HG03095 (cell line): ENCODE measurements at regions not wholly inside any gene's neighbourhood (a gene's known extent, or its start where the extent isn't known, plus 50 kb on each side); places are given as distances from the start of the nearest gene placed in this dataset.

Source experiments
- ATAC-seq: cut with Tn5 transposase; IDR thresholded peaks from one replicate; pipeline ENCODE4 v1.9.1; 2021; ENCODE audit warnings: moderate library complexity; ENCODE audit not compliant: unreplicated experiment

DNA sequence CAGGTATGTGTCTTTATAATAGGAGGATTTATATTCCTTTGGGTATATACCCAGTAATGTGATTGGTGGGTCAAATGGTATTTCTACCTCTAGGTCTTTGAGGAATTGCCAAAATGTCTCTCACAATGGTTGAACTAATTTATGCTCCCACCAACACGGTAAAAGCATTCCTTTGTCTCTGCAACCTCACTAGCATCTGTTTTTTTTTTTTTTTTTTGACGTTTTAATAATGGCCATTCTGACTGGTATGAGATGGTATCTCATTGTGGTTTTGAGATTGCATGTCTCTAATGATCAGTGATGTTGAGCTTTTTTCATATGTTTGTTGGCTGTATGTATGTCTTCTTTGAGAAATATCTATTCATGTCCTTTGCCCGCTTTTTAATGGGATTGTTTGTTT is 144.9 kb upstream of the RGS17 start:
- ATAC-seq, result no peak

GRCh38 chr6:153272201-153272980 is 141.3 kb upstream of the RGS17 start:
- no peak for ATAC-seq

- no peak for ATAC-seq
Measured at GRCh38 chr6:153263489-153263888, 132.4 kb upstream of the RGS17 start.

GRCh38 chr6:153251326-153251725 is 120.2 kb upstream of the RGS17 start:
- no peak for ATAC-seq

DNA sequence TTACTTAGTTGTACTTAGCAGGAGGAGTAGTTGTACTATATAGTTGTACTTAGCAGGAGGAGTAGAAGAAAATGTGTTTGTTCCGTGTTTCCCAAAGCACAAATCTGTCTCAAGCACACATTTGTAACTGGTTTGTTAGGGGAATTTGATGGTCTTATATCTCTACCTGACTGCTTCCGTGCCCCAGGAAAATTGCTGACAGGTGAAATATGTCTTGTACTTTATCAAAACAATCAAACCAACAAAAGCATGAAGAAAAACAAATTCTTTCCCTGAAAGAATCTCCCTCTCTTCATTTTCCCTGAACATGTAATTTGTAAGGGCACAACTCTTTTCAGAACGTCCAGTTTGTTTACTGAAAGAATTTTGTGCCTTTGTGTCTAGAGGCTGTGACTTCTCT is 106.6 kb upstream of the RGS17 start:
- no peak for ATAC-seq

DNA sequence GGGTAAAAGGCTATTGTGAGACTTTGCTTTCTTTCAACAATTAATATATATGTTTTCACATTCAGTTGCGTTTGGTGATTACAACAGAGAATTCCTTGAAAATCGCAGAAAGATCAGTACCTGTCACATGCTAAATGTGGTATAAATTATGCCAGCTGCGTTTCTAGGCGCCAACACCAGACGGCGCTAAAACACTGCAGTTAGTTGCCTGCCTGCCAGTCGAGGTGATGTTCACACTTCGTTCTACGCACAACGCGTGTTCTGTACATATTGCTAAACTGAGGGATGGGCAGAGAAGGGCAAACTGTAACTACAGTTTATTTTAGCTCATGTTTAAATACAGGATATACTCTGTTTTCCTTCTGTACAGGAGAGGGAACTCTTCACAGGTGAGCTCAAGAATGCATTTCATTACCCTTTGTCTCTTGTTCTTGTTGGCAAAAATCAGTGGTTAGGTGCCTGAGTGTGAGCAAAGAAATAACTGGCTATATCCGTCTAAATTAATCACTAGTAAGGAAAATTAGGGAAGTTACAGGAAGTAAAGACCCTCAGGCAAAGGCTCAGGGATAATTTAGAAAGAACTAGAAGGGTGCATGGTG is 100.1 kb upstream of the RGS17 start:
- ATAC-seq, result no peak

GRCh38 chr6:153218184-153218792 is 87.2 kb upstream of the RGS17 start:
- no peak for ATAC-seq

- ATAC-seq, result no peak
Measured at GRCh38 chr6:153216789-153217188, 85.7 kb upstream of the RGS17 start.

GRCh38 chr6:153215242-153215641 is 84.2 kb upstream of the RGS17 start:
- ATAC-seq, result no peak

- no peak for ATAC-seq
Measured at GRCh38 chr6:153214436-153214835, 83.4 kb upstream of the RGS17 start.

GRCh38 chr6:153210083-153210482 is 79.0 kb upstream of the RGS17 start:
- peak; percentile 88 for ATAC-seq

GRCh38 chr6:153208706-153209105 is 77.6 kb upstream of the RGS17 start:
- ATAC-seq, result no peak

- ATAC-seq, result no peak
Measured at GRCh38 chr6:153207617-153208016, 76.5 kb upstream of the RGS17 start.

GRCh38 chr6:153207006-153207405 is 75.9 kb upstream of the RGS17 start:
- ATAC-seq, result no peak

DNA sequence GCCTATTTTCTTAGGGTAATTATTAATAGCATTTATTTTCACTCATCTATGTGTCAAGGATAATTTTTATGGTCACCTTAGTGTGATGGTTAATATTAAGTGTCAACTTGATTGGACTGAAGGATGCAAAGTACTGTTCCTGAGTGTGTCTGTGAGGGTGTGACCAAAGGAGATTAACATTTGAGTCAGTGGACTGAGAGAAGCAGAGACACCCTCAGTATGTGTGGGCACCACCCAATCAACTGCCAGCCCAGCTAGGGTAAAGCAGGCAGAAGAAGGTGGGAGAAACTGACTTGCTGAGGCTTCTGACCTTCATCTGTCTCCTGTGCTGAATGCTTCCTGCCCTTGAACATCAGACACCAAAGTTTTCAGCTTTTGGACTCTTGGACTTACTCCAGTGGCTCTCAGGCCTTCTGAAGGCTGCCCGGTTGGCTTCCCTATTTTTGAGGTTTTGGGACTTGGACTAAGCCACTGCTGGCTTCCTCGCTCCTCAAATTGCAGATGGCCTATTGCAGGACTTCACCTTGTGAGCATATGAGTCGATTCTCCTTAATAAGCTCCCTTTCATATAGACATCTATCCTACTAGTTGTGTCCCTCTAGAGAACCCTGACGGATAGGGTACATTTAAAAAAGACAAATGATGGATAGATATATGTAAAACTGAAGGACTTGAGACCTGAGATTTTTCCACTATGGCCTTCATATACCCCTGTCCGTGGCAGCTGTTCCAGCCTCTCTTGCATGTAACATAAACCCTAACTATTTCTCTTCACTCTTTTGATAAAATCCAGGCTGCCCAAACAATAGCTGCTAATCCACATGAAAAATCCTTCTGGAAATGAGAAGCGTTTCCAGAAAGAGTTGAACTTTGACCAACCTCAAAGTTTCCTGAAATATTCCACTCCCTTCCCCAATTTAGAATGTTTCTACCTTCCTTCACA is 62.1 kb upstream of the RGS17 start:
- no peak for ATAC-seq

DNA sequence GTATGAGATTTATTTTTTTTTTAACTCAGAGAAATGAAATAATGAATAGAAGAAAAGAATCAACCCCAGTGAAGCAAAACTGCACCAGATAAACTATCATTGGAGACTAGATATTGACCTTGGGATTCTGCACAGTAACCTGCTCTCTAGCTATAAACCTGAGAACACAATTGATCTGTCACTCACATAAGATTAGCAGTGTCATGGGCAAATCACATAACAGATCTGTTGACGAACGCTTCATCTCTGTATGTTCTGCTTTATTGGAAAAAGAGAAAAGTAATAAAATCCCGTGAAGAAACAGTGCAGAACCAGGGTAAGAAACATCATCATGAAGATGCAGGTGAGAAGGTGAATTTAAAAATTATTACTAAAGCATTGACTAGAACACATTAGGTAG is 52.8 kb upstream of the RGS17 start:
- no peak for ATAC-seq
